ENCODE measurements at regions not wholly inside any gene's neighbourhood (a gene's known extent, or its start where the extent isn't known, plus 50 kb on each side); places are given as distances from the start of the nearest gene placed in this dataset.

- no peak for DNase-seq (ENCODE audit: low read depth in 2 of 2)
Measured at GRCh38 chr7:23973264-23973663, 263.2 kb downstream of the STK31 start.

DNA sequence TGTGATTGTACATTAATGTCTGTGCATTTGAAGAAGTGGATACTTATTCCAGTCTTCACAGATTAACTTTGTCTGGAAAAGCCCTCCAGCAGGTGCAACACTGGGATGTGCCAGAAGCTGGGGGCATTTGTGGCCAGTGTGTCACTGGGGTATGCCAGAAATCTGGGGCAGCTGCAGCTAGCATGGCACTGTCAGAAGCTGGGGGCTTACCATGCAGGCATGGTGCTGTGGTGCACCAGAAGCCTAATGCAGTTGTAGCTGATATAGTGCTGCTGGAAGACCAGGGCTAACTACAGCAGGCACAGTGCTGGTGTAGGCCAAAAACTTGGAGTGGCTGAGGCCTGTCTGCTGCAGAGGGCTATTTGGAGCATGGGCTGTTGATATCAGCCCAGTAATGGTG, 270.1 kb downstream of the STK31 start:
- DNase-seq (ENCODE audit: low read depth in 2 of 2) = no peak

GRCh38 chr7:23981314-23981713, 271.3 kb downstream of the STK31 start:
- DNase-seq (ENCODE audit: low read depth in 2 of 2) = no peak

GRCh38 chr7:23981758-23982157, 271.7 kb downstream of the STK31 start:
- no peak for DNase-seq (ENCODE audit: low read depth in 2 of 2)

GRCh38 chr7:24005517-24005916, 278.5 kb upstream of the NPY start:
- no peak for DNase-seq (ENCODE audit: low read depth in 2 of 2)

- no peak for DNase-seq (ENCODE audit: low read depth in 2 of 2)
Measured at GRCh38 chr7:24010495-24010894, 273.5 kb upstream of the NPY start.

GRCh38 chr7:24017519-24017918, 266.5 kb upstream of the NPY start:
- no peak for DNase-seq (ENCODE audit: low read depth in 2 of 2)

GRCh38 chr7:24018331-24018730, 265.7 kb upstream of the NPY start:
- DNase-seq (ENCODE audit: low read depth in 2 of 2) = no peak

DNA sequence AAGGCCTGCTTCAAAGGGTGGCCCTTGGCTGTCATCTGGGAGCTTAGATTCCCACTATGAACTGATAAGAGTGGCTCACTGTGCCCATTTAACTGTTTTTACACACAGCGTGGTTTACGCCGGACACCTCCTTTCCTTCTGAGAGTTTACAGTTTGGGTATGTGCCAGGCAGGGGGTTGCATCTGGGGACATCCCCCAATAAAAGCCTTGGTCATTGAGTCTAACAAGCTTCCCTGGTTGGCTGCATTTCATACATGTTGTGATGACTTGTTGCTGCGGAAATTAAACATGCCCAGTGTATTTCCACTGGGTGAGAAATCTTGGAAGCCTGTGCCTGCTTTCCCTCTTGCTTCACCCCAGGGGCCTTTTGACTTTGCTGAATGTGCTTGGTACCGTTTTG, 264.1 kb upstream of the NPY start:
- no peak for DNase-seq (ENCODE audit: low read depth in 2 of 2)

- no peak for DNase-seq (ENCODE audit: low read depth in 2 of 2)
Measured at GRCh38 chr7:24024276-24025068, 259.5 kb upstream of the NPY start.

DNA sequence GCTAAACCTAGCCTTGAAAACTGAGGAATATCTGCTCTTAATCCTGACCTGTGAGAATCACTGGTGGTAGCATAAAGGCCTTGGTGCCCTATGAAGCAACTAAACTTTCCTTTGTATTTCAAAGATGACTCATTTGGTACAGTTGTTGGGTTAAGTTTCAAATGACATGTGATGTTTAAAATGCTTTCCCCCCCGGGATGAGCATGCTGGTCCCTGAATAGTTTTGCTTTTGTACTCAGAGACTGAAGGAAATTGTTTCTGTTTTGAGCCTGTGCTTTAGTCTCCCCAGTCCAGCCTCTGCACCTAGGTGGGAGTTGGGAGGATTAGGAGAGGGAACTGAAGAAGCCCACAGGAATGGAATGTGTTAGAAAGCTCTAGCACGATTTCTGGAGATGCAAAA, 258.9 kb upstream of the NPY start:
- DNase-seq (ENCODE audit: low read depth in 2 of 2) = no peak

DNA sequence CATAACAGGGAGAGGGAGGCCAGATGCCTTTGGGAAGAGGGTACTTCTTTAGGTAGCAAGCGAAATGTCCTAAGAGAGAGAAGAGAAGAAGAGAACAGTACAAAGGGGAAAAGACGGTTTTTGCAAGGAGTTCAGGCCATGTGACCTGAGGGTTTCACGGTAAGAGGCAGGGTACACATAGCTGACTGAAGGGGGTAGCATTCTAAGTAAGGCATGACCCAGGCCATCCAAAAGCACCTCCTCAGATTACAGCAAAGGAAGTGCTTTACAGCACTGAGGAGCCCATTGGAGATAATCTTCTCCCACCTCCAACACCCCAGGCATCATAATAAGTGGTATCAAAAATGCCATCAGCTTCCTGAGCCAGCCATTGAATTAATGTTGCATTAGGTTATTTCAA, 258.2 kb upstream of the NPY start:
- DNase-seq (ENCODE audit: low read depth in 2 of 2) = no peak

- DNase-seq (ENCODE audit: low read depth in 2 of 2) = no peak
Measured at GRCh38 chr7:24026351-24026750, 257.6 kb upstream of the NPY start.

GRCh38 chr7:24029068-24029467, 254.9 kb upstream of the NPY start:
- DNase-seq (ENCODE audit: low read depth in 2 of 2) = no peak

DNA sequence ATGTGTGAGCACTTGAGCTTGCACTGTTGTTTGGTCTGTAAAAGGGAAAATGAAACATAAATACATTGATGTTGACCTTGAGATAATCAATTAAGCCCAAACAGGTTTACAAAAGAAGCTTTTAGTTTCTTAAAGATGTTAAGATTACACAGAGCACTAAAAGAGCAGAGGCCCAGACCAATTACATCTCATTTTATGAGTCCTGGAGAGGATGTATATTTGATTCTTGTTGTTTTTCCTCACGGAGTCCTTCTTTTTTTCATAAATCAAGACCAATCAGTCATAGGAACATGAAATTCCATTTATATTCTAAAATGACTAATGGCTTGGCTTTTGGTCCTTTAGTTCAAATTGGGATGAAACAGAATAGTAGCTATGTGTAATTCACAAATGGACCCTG, 249.7 kb upstream of the NPY start:
- DNase-seq (ENCODE audit: low read depth in 2 of 2) = no peak

GRCh38 chr7:24035366-24036032, 248.5 kb upstream of the NPY start:
- no peak for DNase-seq (ENCODE audit: low read depth in 2 of 2)

GRCh38 chr7:24036033-24036412, 248.0 kb upstream of the NPY start:
- no peak for DNase-seq (ENCODE audit: low read depth in 2 of 2)

DNA sequence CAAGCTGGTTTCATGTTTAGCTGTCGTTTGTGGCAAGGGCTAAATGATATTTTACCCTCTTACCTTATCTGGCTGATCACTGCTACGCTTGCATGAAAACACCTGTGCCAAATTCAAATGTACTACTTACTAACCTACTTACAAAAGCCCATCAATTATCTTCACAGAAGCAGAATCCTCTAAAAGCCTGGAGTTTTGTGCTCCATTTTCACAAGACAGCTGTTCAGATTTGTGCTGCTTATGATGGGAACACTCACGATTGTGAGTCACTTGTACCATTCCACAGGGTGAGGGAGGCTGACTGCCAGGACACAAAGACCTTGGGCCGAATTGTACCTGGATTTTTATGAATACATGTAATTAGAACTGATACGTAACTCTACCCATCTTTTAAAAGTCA, 245.0 kb upstream of the NPY start:
- no peak for DNase-seq (ENCODE audit: low read depth in 2 of 2)

DNA sequence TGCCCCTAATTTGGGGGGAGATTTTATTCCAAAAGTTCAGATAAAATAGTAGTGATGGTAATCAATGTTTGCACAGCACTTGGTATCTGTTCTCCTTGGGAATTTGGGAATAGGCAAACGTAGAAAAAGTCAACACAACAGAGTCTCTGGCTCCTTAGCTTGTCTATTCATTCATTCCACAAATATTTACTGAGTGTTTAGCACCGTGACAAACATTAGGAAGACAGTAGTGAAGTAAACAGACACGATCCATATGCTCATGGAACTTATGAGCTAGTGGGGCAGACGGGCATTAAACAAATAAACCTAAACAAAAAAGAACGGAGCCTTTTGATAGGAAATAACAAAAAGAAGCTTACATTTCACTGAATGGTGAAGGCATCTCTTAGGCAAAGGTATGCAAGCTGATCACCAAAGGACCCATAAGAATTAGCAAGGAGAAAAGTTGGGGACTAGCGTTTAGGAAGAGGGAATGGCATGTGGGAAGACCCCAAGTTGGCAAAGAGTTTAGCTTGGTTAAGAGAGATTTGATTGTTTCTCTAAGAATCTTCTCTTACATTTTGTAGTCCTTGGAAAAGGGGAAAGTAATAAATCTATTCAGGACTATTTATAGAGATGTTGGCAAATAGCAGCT, 243.9 kb upstream of the NPY start:
- no peak for DNase-seq (ENCODE audit: low read depth in 2 of 2)

DNA sequence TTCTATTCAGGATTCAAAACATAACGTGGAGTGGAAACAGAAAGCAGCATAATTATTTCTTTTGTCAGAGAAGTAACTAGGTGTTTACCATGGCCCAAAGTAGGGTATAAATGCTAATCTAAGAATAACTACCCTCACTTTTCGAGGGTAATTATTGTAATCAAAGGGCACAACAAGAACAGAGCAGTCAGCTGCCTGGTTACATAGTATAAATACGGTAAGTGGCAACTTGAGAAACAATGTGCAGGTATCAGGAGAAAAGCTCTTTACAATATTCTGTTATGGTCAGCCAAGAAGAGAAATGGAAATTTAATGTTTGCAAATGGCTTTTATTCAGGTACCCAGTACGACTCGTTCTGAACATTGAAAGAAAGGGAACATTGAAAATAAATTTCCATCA, 242.0 kb upstream of the NPY start:
- DNase-seq (ENCODE audit: low read depth in 2 of 2) = no peak

DNA sequence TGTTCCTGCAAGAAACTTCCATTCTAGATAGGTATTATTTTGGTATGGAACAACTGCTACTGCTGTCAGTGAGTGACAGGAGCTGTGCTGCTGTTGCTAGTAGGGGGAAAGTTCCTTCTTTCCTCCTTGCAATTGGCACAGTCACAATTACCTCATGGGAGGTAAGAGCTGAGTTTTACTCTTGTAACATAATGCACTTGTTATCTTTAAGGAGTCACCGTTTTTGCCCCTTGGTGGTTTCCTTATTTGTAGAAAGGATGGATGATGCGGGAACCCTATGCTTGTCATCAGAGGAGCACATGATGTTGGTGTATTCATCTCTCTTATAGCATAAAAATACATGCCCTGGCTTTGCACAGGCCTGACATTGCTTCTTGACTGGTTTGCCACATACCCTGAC, 234.7 kb upstream of the NPY start:
- no peak for DNase-seq (ENCODE audit: low read depth in 2 of 2)

GRCh38 chr7:24050991-24051560, 232.9 kb upstream of the NPY start:
- DNase-seq (ENCODE audit: low read depth in 2 of 2) = no peak

GRCh38 chr7:24051651-24052050, 232.3 kb upstream of the NPY start:
- no peak for DNase-seq (ENCODE audit: low read depth in 2 of 2)

Measured in activated CD4-positive, alpha-beta T cell treated with anti-CD3 and anti-CD28 coated beads for 24 hours (primary cell).